ENCODE measurements at regions not wholly inside any gene's neighbourhood (a gene's known extent, or its start where the extent isn't known, plus 50 kb on each side); places are given as distances from the start of the nearest gene placed in this dataset.

GRCh38 chr3:34599595-34599994, 801.2 kb downstream of the PDCD6IP start:
- Histone ChIP-seq H3K27me3 (replicated peaks; ENCODE audit: control insufficient read depth, insufficient read depth, low read length) (no peaks in the 10 kb centered on the region), H3K36me3 (ENCODE audit: control insufficient read depth, insufficient read depth, low read length) (no peaks in the 10 kb centered on the region), H3K9me3 (0 out of 2 replicates have a peak, but pooled peaks cover 6% of the 10 kb centered on the region), H3K4me3 (ENCODE audit: low read depth, low read length) (no peak overlapping the region), H3K4me1 (no peaks in the 10 kb centered on the region)
- CTCF ChIA-PET: no interaction called here
- TF ChIP-seq CTCF (IDR thresholded peaks at IDR 0.05; ENCODE audit: insufficient read depth in 1 of 2, low read depth in 1 of 2, low read length in 1 of 2, severe bottlenecking in 1 of 2, unreplicated experiment in 1 of 2): no peak
- BruUV-seq (replicated peaks): no TSS peak
- POLR2A ChIA-PET: no interaction called here
- H3K4me1 Mint-ChIP-seq (ENCODE audit: low read depth, unreplicated experiment): no peaks in the 10 kb centered on the region
- H3K27ac Mint-ChIP-seq (ENCODE audit: unreplicated experiment): no peak overlapping the region
- no peak for DNase-seq
- H3K27me3 Mint-ChIP-seq (ENCODE audit: insufficient read depth, unreplicated experiment): no peaks in the 10 kb centered on the region
- intact Hi-C loops (cut with micrococcal nuclease; ENCODE audit: unreplicated experiment): no loop called here
- H3K36me3 Mint-ChIP-seq (ENCODE audit: insufficient read depth, unreplicated experiment): no peaks in the 10 kb centered on the region
- no peak overlapping the region for H3K4me3 Mint-ChIP-seq (ENCODE audit: unreplicated experiment)
- H3K9me3 Mint-ChIP-seq (ENCODE audit: unreplicated experiment): no peaks in the 10 kb centered on the region

GRCh38 chr3:34619990-34620389, 821.6 kb downstream of the PDCD6IP start:
- Histone ChIP-seq H3K27me3 (replicated peaks; ENCODE audit: control insufficient read depth, insufficient read depth, low read length) (no peaks in the 10 kb centered on the region), H3K36me3 (ENCODE audit: control insufficient read depth, insufficient read depth, low read length) (no peaks in the 10 kb centered on the region), H3K4me1 (no peaks in the 10 kb centered on the region), H3K4me3 (ENCODE audit: low read depth, low read length) (no peak overlapping the region), H3K9me3 (no peaks in the 10 kb centered on the region)
- TF ChIP-seq CTCF (IDR thresholded peaks at IDR 0.05; ENCODE audit: insufficient read depth in 1 of 2, low read depth in 1 of 2, low read length in 1 of 2, severe bottlenecking in 1 of 2, unreplicated experiment in 1 of 2): no peak
- Mint-ChIP-seq H3K27me3 (ENCODE audit: insufficient read depth, unreplicated experiment) (no peaks in the 10 kb centered on the region), H3K4me3 (ENCODE audit: unreplicated experiment) (no peak overlapping the region), H3K4me1 (ENCODE audit: low read depth, unreplicated experiment) (no peaks in the 10 kb centered on the region), H3K36me3 (ENCODE audit: insufficient read depth, unreplicated experiment) (no peaks in the 10 kb centered on the region), H3K27ac (ENCODE audit: unreplicated experiment) (no peak overlapping the region), H3K9me3 (ENCODE audit: unreplicated experiment) (no peaks in the 10 kb centered on the region)
- DNase-seq: peak in 1 of 2 experiments; percentile 10
- intact Hi-C loops (cut with micrococcal nuclease; ENCODE audit: unreplicated experiment): loop anchor here (1.0 to 5.0 kb wide), 2 partner anchors 64 to 672 kb away; no protein-coding TSS in a partner anchor
- BruUV-seq (replicated peaks): no TSS peak
- ChIA-PET CTCF (interaction anchor here (0.6 to 1.0 kb wide), 2 partner anchors 64 to 66 kb away, joined by 3 to 11 read pairs; no protein-coding TSS in a partner anchor), POLR2A (no interaction called here)

GRCh38 chr3:34626699-34627098, 828.3 kb downstream of the PDCD6IP start:
- H3K4me1 ChIP-seq: no peaks in the 10 kb centered on the region
- ChIA-PET CTCF (no interaction called here), POLR2A (no interaction called here)
- no peak overlapping the region for H3K4me3 ChIP-seq (ENCODE audit: low read depth, low read length)
- Mint-ChIP-seq H3K36me3 (ENCODE audit: insufficient read depth, unreplicated experiment) (no peaks in the 10 kb centered on the region), H3K27me3 (ENCODE audit: insufficient read depth, unreplicated experiment) (no peaks in the 10 kb centered on the region), H3K4me1 (ENCODE audit: low read depth, unreplicated experiment) (no peaks in the 10 kb centered on the region), H3K27ac (ENCODE audit: unreplicated experiment) (no peak overlapping the region), H3K9me3 (ENCODE audit: unreplicated experiment) (no peaks in the 10 kb centered on the region), H3K4me3 (ENCODE audit: unreplicated experiment) (no peak overlapping the region)
- intact Hi-C loops (cut with micrococcal nuclease; ENCODE audit: unreplicated experiment): no loop called here
- no peaks in the 10 kb centered on the region for H3K9me3 ChIP-seq
- H3K36me3 ChIP-seq (ENCODE audit: control insufficient read depth, insufficient read depth, low read length): no peaks in the 10 kb centered on the region
- H3K27me3 ChIP-seq (replicated peaks; ENCODE audit: control insufficient read depth, insufficient read depth, low read length): no peaks in the 10 kb centered on the region
- DNase-seq: no peak
- no peak for TF ChIP-seq CTCF (IDR thresholded peaks at IDR 0.05; ENCODE audit: insufficient read depth in 1 of 2, low read depth in 1 of 2, low read length in 1 of 2, severe bottlenecking in 1 of 2, unreplicated experiment in 1 of 2)
- no TSS peak for BruUV-seq (replicated peaks)

Measured in Caco-2 (cell line).